ENCODE measurements at regions not wholly inside any gene's neighbourhood (a gene's known extent, or its start where the extent isn't known, plus 50 kb on each side); places are given as distances from the start of the nearest gene placed in this dataset.

- TF ChIP-seq CTCF (IDR thresholded peaks at IDR 0.05 in 8 of 11, conservative IDR thresholded peaks at IDR 0.05 in 3 of 11) (no peak), POLR2A (IDR thresholded peaks at IDR 0.05) (no peak), POLR2AphosphoS5 (IDR thresholded peaks at IDR 0.05) (no peak)
Observed at GRCh38 chr20:12170406-12170805, 252.7 kb downstream of the BTBD3 start.
